H1 (cell line): ENCODE measurements at regions not wholly inside any gene's neighbourhood (a gene's known extent, or its start where the extent isn't known, plus 50 kb on each side); places are given as distances from the start of the nearest gene placed in this dataset.

Experiments used
- CTCF ChIA-PET: fragments of 300-600 bp; sonication (Branson Sonifier 250); formaldehyde crosslinking; loops from one replicate; lab custom pipeline; 2021; ENCODE audit not compliant: partially characterized antibody; lab: Charles Lee
- POLR2A ChIA-PET: fragments of 300-600 bp; sonication (Branson Sonifier 250); formaldehyde crosslinking; loops from one replicate; lab custom pipeline; 2021; ENCODE audit warnings: inconsistent platforms; ENCODE audit not compliant: partially characterized antibody; lab: Charles Lee
- DNase-seq, 2 experiments: peaks; one replicate each; pipeline versions ENCODE4 v3.0.0 to v3.0.0-alpha.2; 2010 to 2022; ENCODE audit warnings: low spot score in 2 of 2, low read depth in 1 of 2, mixed read lengths in 1 of 2
- FAIRE-seq: peaks from 2 replicates; lab custom pipeline; 2011; peaks lifted over from hg19 to GRCh38; lab: Jason Lieb, UNC
- H2AFZ ChIP-seq: 2 replicates; pipeline ENCODE4 v1.8.1; 2012; ENCODE audit warnings: low read length, inconsistent platforms
- H2AK5ac ChIP-seq: 2 replicates; pipeline ENCODE4 v1.6.1; 2013; ENCODE audit warnings: low read depth, low read length
- H2BK120ac ChIP-seq: replicated peaks from 2 replicates; pipeline ENCODE3; 2013; ENCODE audit warnings: low read depth, low read length, inconsistent platforms
- H2BK12ac ChIP-seq: 2 replicates; pipeline ENCODE4 v1.6.1; 2013; ENCODE audit warnings: low read depth, low read length
- H2BK15ac ChIP-seq: 2 replicates; pipeline ENCODE4 v1.6.1; 2013; ENCODE audit warnings: low read length
- H2BK20ac ChIP-seq: 2 replicates; pipeline ENCODE4 v1.6.1; 2013; ENCODE audit warnings: low read length
- H2BK5ac ChIP-seq: 2 replicates; pipeline ENCODE4 v1.6.1; 2013; ENCODE audit warnings: low read depth, low read length
- H3K14ac ChIP-seq: 2 replicates; pipeline ENCODE4 v1.6.1; 2013; ENCODE audit warnings: inconsistent platforms; ENCODE audit not compliant: insufficient read length
- H3K18ac ChIP-seq: 2 replicates; pipeline ENCODE4 v1.6.1; 2013; ENCODE audit warnings: low read length; ENCODE audit errors: extremely low read depth
- H3K23ac ChIP-seq: 2 replicates; pipeline ENCODE4 v1.6.1; 2013; ENCODE audit warnings: inconsistent platforms; ENCODE audit not compliant: insufficient read length
- H3K23me2 ChIP-seq: 2 replicates; pipeline ENCODE4 v1.6.1; 2013; ENCODE audit warnings: low read depth, low read length
- H3K27ac ChIP-seq: 2 replicates; pipeline ENCODE4 v1.6.1; 2011; ENCODE audit warnings: low read depth, low read length, inconsistent platforms
- H3K27me3 ChIP-seq, 4 experiments: replicated peaks in 1 of 4; 1 replicate in 1 of 4; 2 replicates in 3 of 4; pipeline versions ENCODE4 v1.6.1 to v1.8.1; 2011 to 2013; ENCODE audit warnings: low read length in 3 of 4, mild to moderate bottlenecking in 3 of 4, inconsistent platforms in 2 of 4, mixed read lengths in 2 of 4, moderate library complexity in 1 of 4; ENCODE audit not compliant: control insufficient read depth in 3 of 4, insufficient read depth in 3 of 4; ENCODE audit errors: extremely low read depth in 1 of 4
- H3K36me3 ChIP-seq, 4 experiments: 2 replicates each; pipeline versions ENCODE4 v1.6.1 to v1.8.1; 2011 to 2013; ENCODE audit warnings: mild to moderate bottlenecking in 4 of 4, low read length in 3 of 4, moderate library complexity in 2 of 4, control low read depth in 1 of 4, inconsistent platforms in 1 of 4; ENCODE audit not compliant: insufficient read depth in 4 of 4, control insufficient read depth in 2 of 4
- H3K4ac ChIP-seq: replicated peaks from 2 replicates; pipeline ENCODE3; 2013; ENCODE audit warnings: low read length, low read depth, mixed read lengths, inconsistent platforms; ENCODE audit not compliant: insufficient read length
- H3K4me1 ChIP-seq, 4 experiments: replicated peaks in 1 of 4; 1 replicate in 1 of 4; 2 replicates in 3 of 4; pipeline versions ENCODE4 v1.6.1 to v1.8.1; 2011 to 2013; ENCODE audit warnings: low read length in 3 of 4, inconsistent platforms in 2 of 4, mixed read lengths in 1 of 4; ENCODE audit not compliant: insufficient read depth in 4 of 4, control insufficient read depth in 3 of 4
- H3K4me2 ChIP-seq, 2 experiments: 2 replicates each; pipeline versions ENCODE4 v1.6.1 to v1.8.1; 2011 to 2013; ENCODE audit warnings: low read depth in 2 of 2, low read length in 2 of 2, control low read depth in 1 of 2, inconsistent platforms in 1 of 2, mild to moderate bottlenecking in 1 of 2; ENCODE audit not compliant: insufficient read depth in 1 of 2
- H3K4me3 ChIP-seq, 4 experiments: fragments of 200-600, 300-600 bp in 1 of 4; sonication (generic), shearing (Covaris generic), sonication (Bioruptor Twin) in 1 of 4; 2 replicates each; pipeline versions ENCODE4 v1.5.1 to v1.8.1; 2011 to 2016; ENCODE audit warnings: low read length in 4 of 4, low read depth in 3 of 4, control low read depth in 2 of 4, inconsistent platforms in 2 of 4, mild to moderate bottlenecking in 2 of 4, mixed read lengths in 1 of 4, moderate library complexity in 1 of 4; ENCODE audit not compliant: insufficient read depth in 2 of 4; ENCODE audit errors: extremely low read depth in 1 of 4
- H3K56ac ChIP-seq: replicated peaks from 2 replicates; pipeline ENCODE3; 2013; ENCODE audit warnings: low read depth, mild to moderate bottlenecking, mixed read lengths, low read length, inconsistent platforms; ENCODE audit not compliant: insufficient read length
- H3K79me1 ChIP-seq: 2 replicates; pipeline ENCODE4 v1.6.1; 2013; ENCODE audit warnings: low read depth, low read length, control low read depth
- H3K79me2 ChIP-seq, 2 experiments: 2 replicates each; pipeline versions ENCODE4 v1.6.1 to v1.8.1; 2012 to 2013; ENCODE audit warnings: low read length in 2 of 2, mild to moderate bottlenecking in 2 of 2, inconsistent platforms in 1 of 2; ENCODE audit not compliant: insufficient read depth in 2 of 2, control insufficient read depth in 1 of 2
- H3K9ac ChIP-seq, 4 experiments: replicated peaks in 1 of 4; 1 replicate in 1 of 4; 2 replicates in 3 of 4; pipeline versions ENCODE4 v1.6.1 to v1.8.1; 2011 to 2013; ENCODE audit warnings: low read depth in 3 of 4, low read length in 3 of 4, control low read depth in 2 of 4, mild to moderate bottlenecking in 2 of 4, moderate library complexity in 2 of 4, inconsistent platforms in 1 of 4; ENCODE audit errors: extremely low read depth in 1 of 4
- H3K9me3 ChIP-seq, 2 experiments: 2 replicates each; pipeline versions ENCODE4 v1.6.1 to v1.8.1; 2012 to 2013; ENCODE audit warnings: mild to moderate bottlenecking in 2 of 2, moderate library complexity in 2 of 2, control low read depth in 1 of 2, inconsistent platforms in 1 of 2, low read depth in 1 of 2, low read length in 1 of 2, mixed read lengths in 1 of 2; ENCODE audit not compliant: insufficient read depth in 2 of 2
- H4K20me1 ChIP-seq, 2 experiments: replicated peaks in 1 of 2; 2 replicates each; pipeline versions ENCODE3 to v1.8.1; 2011 to 2013; ENCODE audit warnings: inconsistent platforms in 2 of 2, low read length in 2 of 2, mild to moderate bottlenecking in 1 of 2; ENCODE audit not compliant: insufficient read depth in 2 of 2, control insufficient read depth in 1 of 2
- H4K5ac ChIP-seq: 2 replicates; pipeline ENCODE4 v1.6.1; 2013; ENCODE audit warnings: low read length, low read depth, mixed read lengths, inconsistent platforms; ENCODE audit not compliant: insufficient read length
- H4K8ac ChIP-seq: 2 replicates; pipeline ENCODE4 v1.8.0; 2013; ENCODE audit warnings: mild to moderate bottlenecking, moderate library complexity, low read length, inconsistent platforms; ENCODE audit not compliant: insufficient read depth; ENCODE audit errors: extremely low read depth
- H4K91ac ChIP-seq: replicated peaks from 2 replicates; pipeline ENCODE3; 2013; ENCODE audit warnings: low read length, mixed read lengths, inconsistent platforms; ENCODE audit not compliant: insufficient read length
- CHD1 ChIP-seq: IDR thresholded peaks from 2 replicates; pipeline ENCODE4 v1.6.1; 2012; ENCODE audit warnings: low read depth, low read length, improper control_type of control experiment
- SP4 ChIP-seq: IDR thresholded peaks from 2 replicates; pipeline ENCODE4 v1.6.1; 2012; ENCODE audit warnings: low read length, inconsistent platforms
- WGBS, 2 experiments: shearing (Covaris generic) in 1 of 2; methylation state at CpG; one replicate each; pipeline versions ENCODE4 v1.1.6 to v1.1.7; 2013 to 2015; ENCODE audit warnings: low lambda C conversion rate in 2 of 2, mixed read lengths in 2 of 2, inconsistent platforms in 1 of 2, low coverage in 1 of 2, missing lambda C conversion rate in 1 of 2; ENCODE audit not compliant: insufficient replicate concordance in 2 of 2, insufficient coverage in 1 of 2, insufficient read length in 1 of 2; ENCODE audit errors: extremely low coverage in 1 of 2, missing lambda C conversion rate in 1 of 2; 5-methylcytosine and 5-hydroxymethylcytosine counted together

DNA sequence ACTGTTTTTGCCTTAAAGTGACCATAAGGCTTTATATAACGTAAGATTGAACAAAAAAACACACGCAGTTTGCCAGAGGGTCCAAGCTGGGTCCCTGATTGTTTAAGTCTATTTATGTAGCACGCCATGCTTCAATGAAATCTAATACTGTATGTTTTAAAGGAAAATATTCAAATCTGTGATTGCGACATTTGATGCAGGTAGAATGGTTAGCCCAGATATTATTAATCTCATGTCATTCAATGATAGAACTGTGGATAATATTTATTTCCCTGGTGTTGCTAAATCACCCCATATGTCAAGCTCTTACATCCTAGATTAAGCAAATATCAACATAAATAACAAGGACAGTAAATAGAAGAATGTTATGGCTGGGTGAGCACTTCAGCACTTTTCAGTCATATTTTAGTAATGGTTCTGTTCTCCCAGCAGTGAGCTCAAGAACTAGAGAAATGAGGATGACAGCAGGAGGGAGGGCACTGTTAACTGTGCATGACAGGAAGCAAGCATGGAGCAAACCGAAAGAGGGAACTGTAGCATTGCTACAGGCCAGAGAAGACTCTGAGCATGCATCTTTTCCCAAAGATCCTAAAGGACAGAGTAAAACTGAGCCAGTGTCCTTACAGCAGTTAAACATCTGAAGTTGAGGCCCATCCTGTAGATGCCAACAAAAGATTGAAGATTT lies 465.7 kb upstream of the MGAT4C start:
- H2BK12ac ChIP-seq: no peak overlapping the region
- no peak overlapping the region for H3K14ac ChIP-seq
- no peak overlapping the region for H2BK15ac ChIP-seq
- H3K9me3 ChIP-seq: no peaks in the 10 kb centered on the region
- no peaks in the 10 kb centered on the region for H3K4me1 ChIP-seq
- no peak overlapping the region for H2BK20ac ChIP-seq
- no peak overlapping the region for H4K91ac ChIP-seq
- H2BK5ac ChIP-seq: no peak overlapping the region
- H3K27ac ChIP-seq: no peak overlapping the region
- H2BK120ac ChIP-seq: no peak overlapping the region
- TF ChIP-seq SP4 (no peak), CHD1 (no peak)
- H3K18ac ChIP-seq: no peak overlapping the region
- H3K4me2 ChIP-seq: no peak overlapping the region
- H3K9ac ChIP-seq: no peak overlapping the region
- H2AK5ac ChIP-seq: no peak overlapping the region
- DNase-seq (no peak), FAIRE-seq (no peak)
- no peaks in the 10 kb centered on the region for H3K36me3 ChIP-seq
- no peak overlapping the region for H4K8ac ChIP-seq
- H4K20me1 ChIP-seq: no peaks in the 10 kb centered on the region
- H3K27me3 ChIP-seq: no peaks in the 10 kb centered on the region
- WGBS, 2 experiments: 93% methylated on average over 5 of the region's 5 CpGs; no CpG with 5 or more reads in 1 of the 2 experiments
- ChIA-PET POLR2A (no interaction called here), CTCF (interaction anchor here (0.7 to 1.6 kb wide), 2 partner anchors 19 to 32 kb away, joined by 3 to 4 read pairs; no protein-coding TSS in a partner anchor)
- no peak overlapping the region for H3K56ac ChIP-seq
- no peak overlapping the region for H3K4ac ChIP-seq
- no peaks in the 10 kb centered on the region for H3K79me2 ChIP-seq
- no peak overlapping the region for H3K4me3 ChIP-seq
- no peak overlapping the region for H4K5ac ChIP-seq
- no peak overlapping the region for H2AFZ ChIP-seq
- H3K79me1 ChIP-seq: no peaks in the 10 kb centered on the region
- no peak overlapping the region for H3K23ac ChIP-seq
- H3K23me2 ChIP-seq: no peaks in the 10 kb centered on the region
